ENCODE measurements at regions not wholly inside any gene's neighbourhood (a gene's known extent, or its start where the extent isn't known, plus 50 kb on each side); places are given as distances from the start of the nearest gene placed in this dataset.
"Not testable (repeated sequence)": the region's sequence is repeated elsewhere in the genome, so short reads cannot be mapped to it uniquely, and the experiment has no call there.

- DNase-seq (ENCODE audit: low read depth), result no peak
Measured at GRCh38 chr5:92695123-92696003, 885.7 kb downstream of the NR2F1-AS1 start.

- no peak for DNase-seq (ENCODE audit: low read depth)
Measured at GRCh38 chr5:92694067-92694466, 887.0 kb downstream of the NR2F1-AS1 start.

GRCh38 chr5:92691955-92692354 is 889.1 kb downstream of the NR2F1-AS1 start:
- DNase-seq (ENCODE audit: low read depth), result not testable (repeated sequence)

GRCh38 chr5:92687821-92688722 is 892.9 kb downstream of the NR2F1-AS1 start:
- no peak for DNase-seq (ENCODE audit: low read depth)

- no peak for DNase-seq (ENCODE audit: low read depth)
Measured at GRCh38 chr5:92678640-92679039, 902.4 kb downstream of the NR2F1-AS1 start.

- no peak for DNase-seq (ENCODE audit: low read depth)
Measured at GRCh38 chr5:92676215-92677165, 904.5 kb downstream of the NR2F1-AS1 start.

- DNase-seq (ENCODE audit: low read depth), result no peak
Measured at GRCh38 chr5:92674321-92674720, 906.7 kb downstream of the NR2F1-AS1 start.

- no peak for DNase-seq (ENCODE audit: low read depth)
Measured at GRCh38 chr5:92665506-92665905, 915.5 kb downstream of the NR2F1-AS1 start.

- DNase-seq (ENCODE audit: low read depth), result no peak
Measured at GRCh38 chr5:92662741-92663140, 918.3 kb downstream of the NR2F1-AS1 start.

- no peak for DNase-seq (ENCODE audit: low read depth)
Measured at GRCh38 chr5:92659246-92659645, 921.8 kb downstream of the NR2F1-AS1 start.

- not testable (repeated sequence) for DNase-seq (ENCODE audit: low read depth)
Measured at GRCh38 chr5:92654601-92655000, 926.4 kb downstream of the NR2F1-AS1 start.

GRCh38 chr5:92653730-92654461 is 927.1 kb downstream of the NR2F1-AS1 start:
- DNase-seq (ENCODE audit: low read depth), result no peak

GRCh38 chr5:92652756-92653155 is 928.3 kb downstream of the NR2F1-AS1 start:
- no peak for DNase-seq (ENCODE audit: low read depth)

GRCh38 chr5:92644266-92644886 is 936.6 kb downstream of the NR2F1-AS1 start:
- DNase-seq (ENCODE audit: low read depth), result no peak

- DNase-seq (ENCODE audit: low read depth), result peak; percentile 35
Measured at GRCh38 chr5:92641031-92641962, 939.7 kb downstream of the NR2F1-AS1 start.

- no peak for DNase-seq (ENCODE audit: low read depth)
Measured at GRCh38 chr5:92640340-92640739, 940.7 kb downstream of the NR2F1-AS1 start.

- no peak for DNase-seq (ENCODE audit: low read depth)
Measured at GRCh38 chr5:92637960-92638359, 943.1 kb downstream of the NR2F1-AS1 start.

- DNase-seq (ENCODE audit: low read depth), result no peak
Measured at GRCh38 chr5:92637247-92637646, 943.8 kb downstream of the NR2F1-AS1 start.

- DNase-seq (ENCODE audit: low read depth), result no peak
Measured at GRCh38 chr5:92635001-92635461, 946.0 kb downstream of the NR2F1-AS1 start.
